ENCODE measurements at regions not wholly inside any gene's neighbourhood (a gene's known extent, or its start where the extent isn't known, plus 50 kb on each side); places are given as distances from the start of the nearest gene placed in this dataset.

GRCh38 chr6:95847061-95847460 is 168.7 kb upstream of the FUT9 start:
- no peaks in the 10 kb centered on the region for H3K9me3 ChIP-seq (replicated peaks in 1 of 3)
- no peak for TF ChIP-seq CTCF (IDR thresholded peaks at IDR 0.05)
- TF ChIP-seq POLR2A (IDR thresholded peaks at IDR 0.05) = no peak
- no peak overlapping the region for H3K4me3 ChIP-seq
- no peak for DNase-seq
- intact Hi-C loops (cut with DNase I) = no loop called here
- no peak overlapping the region for H3K27ac ChIP-seq
- 61 to 80% (median 74%) methylated on average over 3 of the region's 3 CpGs for WGBS, 4 donors
- no peaks in the 10 kb centered on the region for H3K4me1 ChIP-seq (replicated peaks in 1 of 2)
- no peaks in the 10 kb centered on the region for H3K36me3 ChIP-seq (replicated peaks in 1 of 2)
- H3K27me3 ChIP-seq = no peaks in the 10 kb centered on the region

GRCh38 chr6:95848717-95849116 is 167.1 kb upstream of the FUT9 start:
- intact Hi-C loops (cut with DNase I) = no loop called here
- Histone ChIP-seq H3K27me3 (no peaks in the 10 kb centered on the region), H3K27ac (no peak overlapping the region), H3K4me1 (replicated peaks in 1 of 2) (no peaks in the 10 kb centered on the region), H3K36me3 (replicated peaks in 1 of 2) (no peaks in the 10 kb centered on the region), H3K4me3 (no peak overlapping the region), H3K9me3 (replicated peaks in 1 of 3) (no peaks in the 10 kb centered on the region)
- no peak for DNase-seq
- no peak for TF ChIP-seq CTCF (IDR thresholded peaks at IDR 0.05)
- TF ChIP-seq POLR2A (IDR thresholded peaks at IDR 0.05) = no peak
- 45 to 63% (median 58%) methylated on average over 6 to 8 of the region's 8 CpGs for WGBS, 4 donors

GRCh38 chr6:95856876-95857364 is 158.9 kb upstream of the FUT9 start:
- 77 to 82% (median 77%) methylated on average over 7 of the region's 7 CpGs for WGBS, 4 donors
- intact Hi-C loops (cut with DNase I) = no loop called here
- no peaks in the 10 kb centered on the region for H3K4me1 ChIP-seq (replicated peaks in 1 of 2)

GRCh38 chr6:95865857-95866256 is 149.9 kb upstream of the FUT9 start:
- H3K4me3 ChIP-seq = no peak overlapping the region
- DNase-seq = no peak
- H3K36me3 ChIP-seq (replicated peaks in 1 of 2) = no peaks in the 10 kb centered on the region
- TF ChIP-seq CTCF (IDR thresholded peaks at IDR 0.05) (no peak), POLR2A (IDR thresholded peaks at IDR 0.05) (no peak)
- H3K27ac ChIP-seq = no peak overlapping the region
- intact Hi-C loops (cut with DNase I) = no loop called here
- no peaks in the 10 kb centered on the region for H3K4me1 ChIP-seq (replicated peaks in 1 of 2)
- no peaks in the 10 kb centered on the region for H3K9me3 ChIP-seq (replicated peaks in 1 of 3)
- H3K27me3 ChIP-seq = no peaks in the 10 kb centered on the region

More at GRCh38 chr6:95856876-95857364, 158.9 kb upstream of the FUT9 start:
- Histone ChIP-seq H3K27me3 (no peaks in the 10 kb centered on the region), H3K9me3 (replicated peaks in 1 of 3) (no peaks in the 10 kb centered on the region), H3K36me3 (replicated peaks in 1 of 2) (no peaks in the 10 kb centered on the region), H3K4me3 (no peak overlapping the region), H3K27ac (no peak overlapping the region)
- DNase-seq = no peak
- TF ChIP-seq POLR2A (IDR thresholded peaks at IDR 0.05) (no peak), CTCF (IDR thresholded peaks at IDR 0.05) (no peak)

Measured in adrenal gland (tissue), 9 donors.